H9 (cell line): ENCODE measurements at regions not wholly inside any gene's neighbourhood (a gene's known extent, or its start where the extent isn't known, plus 50 kb on each side); places are given as distances from the start of the nearest gene placed in this dataset.

Source experiments
- DNase-seq: peaks from one replicate; pipeline ENCODE4 v3.0.0-alpha.2; 2017
- H2AFZ ChIP-seq: one replicate; pipeline ENCODE4 v1.6.1; 2013; ENCODE audit warnings: mild to moderate bottlenecking, low read length, control low read depth, moderate library complexity
- H2AK5ac ChIP-seq: 2 replicates; pipeline ENCODE4 v1.6.1; 2013; ENCODE audit warnings: low read length, control low read depth, mixed read lengths; ENCODE audit not compliant: insufficient read length
- H2BK120ac ChIP-seq: one replicate; pipeline ENCODE4 v1.6.1; 2013; ENCODE audit warnings: low read depth, mild to moderate bottlenecking, low read length, control low read depth, inconsistent platforms; ENCODE audit not compliant: poor library complexity, severe bottlenecking
- H2BK12ac ChIP-seq: 2 replicates; pipeline ENCODE4 v1.6.1; 2013; ENCODE audit warnings: low read length, control low read depth, mixed read lengths, low read depth; ENCODE audit not compliant: insufficient read length
- H2BK15ac ChIP-seq: 2 replicates; pipeline ENCODE4 v1.6.1; 2013; ENCODE audit warnings: low read depth, low read length, control low read depth
- H2BK20ac ChIP-seq: one replicate; pipeline ENCODE4 v1.6.1; 2013; ENCODE audit warnings: low read depth, mild to moderate bottlenecking, low read length, control low read depth, inconsistent platforms; ENCODE audit not compliant: poor library complexity, severe bottlenecking
- H2BK5ac ChIP-seq: 2 replicates; pipeline ENCODE4 v1.6.1; 2013; ENCODE audit warnings: low read length, control low read depth, mixed read lengths; ENCODE audit not compliant: insufficient read length
- H3K14ac ChIP-seq: 2 replicates; pipeline ENCODE4 v1.6.1; 2013; ENCODE audit warnings: low read length, control low read depth; ENCODE audit not compliant: insufficient read depth
- H3K18ac ChIP-seq: 2 replicates; pipeline ENCODE4 v1.6.1; 2013; ENCODE audit warnings: low read depth, mild to moderate bottlenecking, mixed read lengths, low read length, control low read depth; ENCODE audit not compliant: insufficient read length
- H3K23ac ChIP-seq: 2 replicates; pipeline ENCODE4 v1.6.1; 2013; ENCODE audit warnings: low read length, control low read depth, mixed read lengths, low read depth; ENCODE audit not compliant: insufficient read length
- H3K23me2 ChIP-seq: 2 replicates; pipeline ENCODE4 v1.6.1; 2013; ENCODE audit warnings: low read depth, mild to moderate bottlenecking, mixed read lengths, low read length, control low read depth; ENCODE audit not compliant: insufficient read length, poor library complexity, severe bottlenecking
- H3K27ac ChIP-seq: 2 replicates; pipeline ENCODE4 v1.5.1; 2013; ENCODE audit warnings: low read length, control low read depth, mixed read lengths, low read depth; ENCODE audit not compliant: insufficient read length
- H3K27me3 ChIP-seq: 2 replicates; pipeline ENCODE4 v1.6.1; 2013; ENCODE audit warnings: low read length, control low read depth, inconsistent platforms; ENCODE audit not compliant: insufficient read depth
- H3K4ac ChIP-seq: 2 replicates; pipeline ENCODE4 v1.6.1; 2013; ENCODE audit warnings: low read depth, mild to moderate bottlenecking, control low read depth, inconsistent platforms, low read length, moderate library complexity
- H3K4me1 ChIP-seq: 2 replicates; pipeline ENCODE4 v1.6.1; 2013; ENCODE audit warnings: low read length, control low read depth, inconsistent platforms; ENCODE audit not compliant: insufficient read depth
- H3K4me2 ChIP-seq: 2 replicates; pipeline ENCODE4 v1.6.1; 2013; ENCODE audit warnings: low read length, control low read depth, mixed read lengths; ENCODE audit not compliant: insufficient read length, insufficient read depth
- H3K56ac ChIP-seq: 2 replicates; pipeline ENCODE4 v1.6.1; 2013; ENCODE audit warnings: low read depth, mild to moderate bottlenecking, mixed read lengths, low read length, control low read depth; ENCODE audit not compliant: insufficient read length
- H3K79me1 ChIP-seq: 2 replicates; pipeline ENCODE4 v1.6.1; 2013; ENCODE audit warnings: low read depth, mild to moderate bottlenecking, moderate library complexity, low read length, control low read depth, inconsistent platforms; ENCODE audit not compliant: insufficient read depth, poor library complexity, severe bottlenecking
- H3K79me2 ChIP-seq: 2 replicates; pipeline ENCODE4 v1.6.1; 2013; ENCODE audit warnings: low read length, control low read depth, inconsistent platforms; ENCODE audit not compliant: insufficient read depth
- H3K9ac ChIP-seq: 2 replicates; pipeline ENCODE4 v1.6.1; 2013; ENCODE audit warnings: low read length, control low read depth, mixed read lengths; ENCODE audit not compliant: insufficient read length; ENCODE audit errors: extremely low read depth
- H3K9me3 ChIP-seq: one replicate; pipeline ENCODE4 v1.6.1; 2013; ENCODE audit warnings: low read depth, low read length, inconsistent platforms; ENCODE audit not compliant: control insufficient read depth
- H3T11ph ChIP-seq: one replicate; pipeline ENCODE4 v1.6.1; 2013; ENCODE audit warnings: mild to moderate bottlenecking, low read length, control low read depth, inconsistent platforms
- H4K20me1 ChIP-seq: one replicate; pipeline ENCODE4 v1.6.1; 2013; ENCODE audit not compliant: control insufficient read depth, insufficient read length, insufficient read depth
- H4K5ac ChIP-seq: 2 replicates; pipeline ENCODE4 v1.6.1; 2013; ENCODE audit warnings: low read depth, mild to moderate bottlenecking, mixed read lengths, low read length, control low read depth; ENCODE audit not compliant: insufficient read length
- H4K8ac ChIP-seq: replicated peaks from 2 replicates; pipeline ENCODE4 v1.6.1; 2013; ENCODE audit warnings: low read length, control low read depth, mixed read lengths, low read depth; ENCODE audit not compliant: insufficient read length
- H4K91ac ChIP-seq: 2 replicates; pipeline ENCODE4 v1.6.1; 2013; ENCODE audit warnings: low read depth, mild to moderate bottlenecking, moderate library complexity, mixed read lengths, low read length, control low read depth; ENCODE audit not compliant: insufficient read length
- H3K27ac Mint-ChIP-seq, 3 experiments: 2 replicates in 2 of 3; 3 replicates in 1 of 3; pipeline ENCODE4 v1.8.0; 2020 to 2021; ENCODE audit warnings: mixed read lengths in 3 of 3, mild to moderate bottlenecking in 1 of 3, moderate library complexity in 1 of 3
- H3K27me3 Mint-ChIP-seq: 2 replicates; pipeline ENCODE4 v1.8.0; 2021; ENCODE audit warnings: low read depth, mild to moderate bottlenecking, moderate library complexity, mixed read lengths
- H3K36me3 Mint-ChIP-seq, 3 experiments: 2 replicates in 2 of 3; 3 replicates in 1 of 3; pipeline ENCODE4 v1.8.0; 2020 to 2021; ENCODE audit warnings: low read depth in 3 of 3, mixed read lengths in 3 of 3; ENCODE audit not compliant: insufficient read depth in 1 of 3
- H3K4me1 Mint-ChIP-seq, 2 experiments: 2 replicates each; pipeline ENCODE4 v1.8.0; 2020; ENCODE audit warnings: mixed read lengths in 2 of 2
- H3K4me3 Mint-ChIP-seq, 2 experiments: 2 replicates in 1 of 2; 3 replicates in 1 of 2; pipeline ENCODE4 v1.8.0; 2020 to 2021; ENCODE audit warnings: mild to moderate bottlenecking in 2 of 2, mixed read lengths in 2 of 2, moderate library complexity in 1 of 2
- H3K9me3 Mint-ChIP-seq, 2 experiments: 2 replicates in 1 of 2; 3 replicates in 1 of 2; pipeline ENCODE4 v1.8.0; 2020; ENCODE audit warnings: mild to moderate bottlenecking in 2 of 2, mixed read lengths in 2 of 2, moderate library complexity in 1 of 2
- CTCF ChIP-seq: fragments of 200-600 bp; sonication (generic); conservative IDR thresholded peaks from 3 replicates; pipeline ENCODE4 v1.8.0; 2021; ENCODE audit warnings: antibody characterized with exemption, mild to moderate bottlenecking
- WGBS: extraction: QIAGEN DNeasy Blood & Tissue Kit; methylation state at CpG from one replicate; pipeline ENCODE4 v1.1.7; 2013; ENCODE audit warnings: missing lambda C conversion rate, low lambda C conversion rate, mixed read lengths; ENCODE audit not compliant: insufficient read length; ENCODE audit errors: extremely low coverage; 5-methylcytosine and 5-hydroxymethylcytosine counted together

DNA sequence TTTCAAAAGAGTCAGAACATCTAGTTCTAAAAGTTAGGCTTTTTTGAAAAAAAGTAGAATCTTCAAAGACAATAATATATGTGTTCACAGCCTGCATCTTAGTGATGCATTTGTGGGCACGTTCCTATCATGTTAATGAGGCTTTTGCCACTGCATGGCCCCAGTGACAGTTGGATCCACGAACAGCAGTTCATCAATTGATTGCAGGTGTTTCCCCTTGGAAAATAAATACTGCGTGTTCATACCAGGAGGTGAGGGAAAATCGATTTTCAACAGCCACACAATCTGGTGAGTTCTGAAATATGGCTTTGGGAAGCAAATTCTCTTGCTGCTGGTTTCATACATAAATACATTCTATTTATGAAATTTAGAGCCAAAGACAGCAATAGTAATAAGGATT is 343.8 kb upstream of the SLC10A2 start:
- Histone ChIP-seq H3K4me2 (no peak overlapping the region), H4K20me1 (no peaks in the 10 kb centered on the region), H4K5ac (no peak overlapping the region), H2AFZ (no peak overlapping the region), H3K14ac (no peak overlapping the region), H3K4me1 (peaks cover 3% of the 10 kb centered on the region; the same call in 1 of the 2 replicates), H3K9me3 (no peaks in the 10 kb centered on the region), H3T11ph (no peak overlapping the region), H3K27me3 (no peaks in the 10 kb centered on the region), H3K23me2 (no peaks in the 10 kb centered on the region), H2AK5ac (no peak overlapping the region), H2BK12ac (no peak overlapping the region), H3K9ac (no peak overlapping the region), H3K23ac (no peak overlapping the region), H4K8ac (no peak overlapping the region), H3K27ac (no peak overlapping the region), H3K18ac (no peak overlapping the region), H3K4ac (no peak overlapping the region), H3K79me2 (no peaks in the 10 kb centered on the region), H2BK120ac (no peak overlapping the region), H2BK15ac (no peak overlapping the region), H2BK5ac (no peak overlapping the region), H3K79me1 (no peaks in the 10 kb centered on the region), H3K56ac (no peak overlapping the region), H2BK20ac (no peak overlapping the region), H4K91ac (no peak overlapping the region)
- DNase-seq = no peak
- H3K27me3 Mint-ChIP-seq = no peaks in the 10 kb centered on the region
- no peak for TF ChIP-seq CTCF
- H3K36me3 Mint-ChIP-seq = no peaks in the 10 kb centered on the region
- no peak overlapping the region for H3K4me3 Mint-ChIP-seq
- H3K4me1 Mint-ChIP-seq = peaks cover 6 to 9% of the 10 kb centered on the region in 2 experiments
- no peaks in the 10 kb centered on the region; a peak in 1 of 5 replicates for H3K9me3 Mint-ChIP-seq
- H3K27ac Mint-ChIP-seq = no peak overlapping the region
- WGBS = no CpG with 5 or more reads among the region's 4 CpGs
